MM.1S (cell line): ENCODE measurements at regions not wholly inside any gene's neighbourhood (a gene's known extent, or its start where the extent isn't known, plus 50 kb on each side); places are given as distances from the start of the nearest gene placed in this dataset.

Experiments used
- DNase-seq: peaks from one replicate; pipeline ENCODE4 v3.0.0-alpha.2; 2015
- H2AFZ ChIP-seq: fragments of 300-600 bp; sonication (generic); 2 replicates; pipeline ENCODE4 v1.6.0; 2016; ENCODE audit warnings: antibody characterized with exemption, low read length
- H3F3A ChIP-seq: fragments of 300-600 bp; sonication (generic); 2 replicates; pipeline ENCODE4 v1.6.1; 2016; ENCODE audit warnings: mild to moderate bottlenecking, antibody characterized with exemption, low read length, moderate library complexity, mixed read lengths; ENCODE audit not compliant: insufficient read depth
- H3K27ac ChIP-seq: fragments of 300-600 bp; sonication (generic); 2 replicates; pipeline ENCODE4 v1.5.1; 2016; ENCODE audit warnings: mild to moderate bottlenecking, low read length
- H3K27me3 ChIP-seq: fragments of 300-600 bp; sonication (generic); replicated peaks from 2 replicates; pipeline ENCODE4 v1.6.0; 2016; ENCODE audit warnings: low read length; ENCODE audit not compliant: insufficient read depth
- H3K36me3 ChIP-seq: fragments of 300-600 bp; sonication (generic); replicated peaks from 2 replicates; pipeline ENCODE4 v1.6.1; 2016; ENCODE audit warnings: mild to moderate bottlenecking, low read length, mixed read lengths; ENCODE audit not compliant: insufficient read depth
- H3K4me1 ChIP-seq: fragments of 300-600 bp; sonication (generic); 2 replicates; pipeline ENCODE4 v1.6.1; 2016; ENCODE audit warnings: low read length, mixed read lengths
- H3K4me2 ChIP-seq: fragments of 300-600 bp; sonication (generic); 2 replicates; pipeline ENCODE4 v1.6.0; 2016; ENCODE audit warnings: low read depth, low read length
- H3K4me3 ChIP-seq: fragments of 300-600 bp; sonication (generic); 2 replicates; pipeline ENCODE4 v1.5.1; 2016; ENCODE audit warnings: low read length, mixed read lengths
- H3K79me2 ChIP-seq: fragments of 300-600 bp; sonication (generic); 2 replicates; pipeline ENCODE4 v1.6.1; 2016; ENCODE audit warnings: mixed run types, low read length, mixed read lengths
- H3K9ac ChIP-seq: fragments of 300-600 bp; sonication (generic); 2 replicates; pipeline ENCODE4 v1.6.1; 2016; ENCODE audit warnings: low read length, mixed read lengths
- H3K9me2 ChIP-seq: fragments of 300-600 bp; sonication (generic); replicated peaks from 2 replicates; pipeline ENCODE4 v1.6.1; 2016; ENCODE audit warnings: mild to moderate bottlenecking, low read length, mixed read lengths; ENCODE audit not compliant: insufficient read depth
- H3K9me3 ChIP-seq: fragments of 300-600 bp; sonication (generic); replicated peaks from 2 replicates; pipeline ENCODE4 v1.6.1; 2016; ENCODE audit warnings: mild to moderate bottlenecking, low read length, mixed read lengths; ENCODE audit not compliant: insufficient read depth
- H4K20me1 ChIP-seq: fragments of 300-600 bp; sonication (generic); 2 replicates; pipeline ENCODE4 v1.6.1; 2016; ENCODE audit warnings: mild to moderate bottlenecking, low read length, moderate library complexity, mixed read lengths; ENCODE audit not compliant: insufficient read depth
- EZH2 ChIP-seq: fragments of 300-600 bp; sonication (generic); optimal IDR thresholded peaks from 2 replicates; pipeline ENCODE3; 2017; ENCODE audit warnings: low read depth, mild to moderate bottlenecking, antibody characterized with exemption, low read length, mixed read lengths
- EZH2phosphoT487 ChIP-seq: fragments of 300-600 bp; sonication (generic); IDR thresholded peaks from 2 replicates; pipeline ENCODE4 v1.6.1; 2018; ENCODE audit warnings: antibody characterized with exemption, low read length
- TF ChIP-seq, protein P1 (sequence below): fragments of 300-600 bp; sonication (generic); IDR thresholded peaks from 2 replicates; pipeline ENCODE4 v1.5.1; 2016; ENCODE audit warnings: antibody characterized with exemption, low read length, mixed read lengths

GRCh38 chr4:24476282-24476681 is 108.1 kb downstream of the DHX15 start:
- Histone ChIP-seq H3K4me1 (no peaks in the 10 kb centered on the region), H3K27ac (no peak overlapping the region), H3K4me3 (no peak overlapping the region), H3K9me2 (no peaks in the 10 kb centered on the region), H3K36me3 (no peaks in the 10 kb centered on the region), H3K9ac (no peak overlapping the region), H2AFZ (no peak overlapping the region), H3K27me3 (no peaks in the 10 kb centered on the region), H3K9me3 (no peaks in the 10 kb centered on the region), H3K4me2 (no peak overlapping the region), H3F3A (peaks cover 5% of the 10 kb centered on the region; the same call in 1 of the 2 replicates), H4K20me1 (no peaks in the 10 kb centered on the region), H3K79me2 (no peaks in the 10 kb centered on the region)
- DNase-seq: peak; percentile 39
- TF ChIP-seq, protein P1, sequence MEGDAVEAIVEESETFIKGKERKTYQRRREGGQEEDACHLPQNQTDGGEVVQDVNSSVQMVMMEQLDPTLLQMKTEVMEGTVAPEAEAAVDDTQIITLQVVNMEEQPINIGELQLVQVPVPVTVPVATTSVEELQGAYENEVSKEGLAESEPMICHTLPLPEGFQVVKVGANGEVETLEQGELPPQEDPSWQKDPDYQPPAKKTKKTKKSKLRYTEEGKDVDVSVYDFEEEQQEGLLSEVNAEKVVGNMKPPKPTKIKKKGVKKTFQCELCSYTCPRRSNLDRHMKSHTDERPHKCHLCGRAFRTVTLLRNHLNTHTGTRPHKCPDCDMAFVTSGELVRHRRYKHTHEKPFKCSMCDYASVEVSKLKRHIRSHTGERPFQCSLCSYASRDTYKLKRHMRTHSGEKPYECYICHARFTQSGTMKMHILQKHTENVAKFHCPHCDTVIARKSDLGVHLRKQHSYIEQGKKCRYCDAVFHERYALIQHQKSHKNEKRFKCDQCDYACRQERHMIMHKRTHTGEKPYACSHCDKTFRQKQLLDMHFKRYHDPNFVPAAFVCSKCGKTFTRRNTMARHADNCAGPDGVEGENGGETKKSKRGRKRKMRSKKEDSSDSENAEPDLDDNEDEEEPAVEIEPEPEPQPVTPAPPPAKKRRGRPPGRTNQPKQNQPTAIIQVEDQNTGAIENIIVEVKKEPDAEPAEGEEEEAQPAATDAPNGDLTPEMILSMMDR: peak; percentile 59
- no peak for TF ChIP-seq EZH2phosphoT487

GRCh38 chr4:24475756-24476155 is 108.6 kb downstream of the DHX15 start:
- H3K9ac ChIP-seq: no peak overlapping the region

GRCh38 chr4:24473309-24473721 is 111.0 kb downstream of the DHX15 start:
- peak; percentile 58 for DNase-seq
- Histone ChIP-seq H3K4me2 (peak overlapping the region; percentile 99), H3K79me2 (no peaks in the 10 kb centered on the region), H4K20me1 (no peaks in the 10 kb centered on the region), H3K9me2 (no peaks in the 10 kb centered on the region), H3K9me3 (no peaks in the 10 kb centered on the region), H3K27ac (peak overlapping the region; percentile 20; the same call in 1 of the 2 replicates), H2AFZ (peak overlapping the region; percentile 53), H3K4me3 (peak overlapping the region; percentile 71), H3K27me3 (peaks cover 9% of the 10 kb centered on the region; the same call in 1 of the 2 replicates), H3K36me3 (no peaks in the 10 kb centered on the region), H3K4me1 (no peaks in the 10 kb centered on the region), H3K9ac (peak overlapping the region; percentile 49; the same call in 1 of the 2 replicates), H3F3A (peaks cover 5% of the 10 kb centered on the region; the same call in 1 of the 2 replicates)
- TF ChIP-seq, protein P1: no peak
- TF ChIP-seq EZH2phosphoT487 (no peak), EZH2 (no peak)

More at GRCh38 chr4:24475756-24476155, 108.6 kb downstream of the DHX15 start:
- no peaks in the 10 kb centered on the region for H4K20me1 ChIP-seq
- no peaks in the 10 kb centered on the region for H3K4me1 ChIP-seq
- DNase-seq: no peak
- H3F3A ChIP-seq: peaks cover 5% of the 10 kb centered on the region; the same call in 1 of the 2 replicates
- TF ChIP-seq EZH2phosphoT487 (no peak), EZH2 (no peak)
- TF ChIP-seq, protein P1: no peak
- H3K4me3 ChIP-seq: no peak overlapping the region
- H2AFZ ChIP-seq: no peak overlapping the region
- no peak overlapping the region for H3K27ac ChIP-seq
- H3K9me3 ChIP-seq: no peaks in the 10 kb centered on the region
- no peaks in the 10 kb centered on the region for H3K36me3 ChIP-seq
- H3K79me2 ChIP-seq: no peaks in the 10 kb centered on the region
- H3K9me2 ChIP-seq: no peaks in the 10 kb centered on the region
- no peak overlapping the region for H3K4me2 ChIP-seq
- H3K27me3 ChIP-seq: no peaks in the 10 kb centered on the region
